CD14-positive monocyte (primary cell): ENCODE measurements at regions not wholly inside any gene's neighbourhood (a gene's known extent, or its start where the extent isn't known, plus 50 kb on each side); places are given as distances from the start of the nearest gene placed in this dataset.

ENCODE experiments used
- DNase-seq, 3 donors: peaks; one replicate each; pipeline ENCODE4 v3.0.0-alpha.2; 2011 to 2022
- H2AFZ ChIP-seq: 2 replicates; pipeline ENCODE4 v1.6.0; 2012; ENCODE audit warnings: mild to moderate bottlenecking, low read depth, low read length, inconsistent platforms; ENCODE audit not compliant: insufficient read depth, poor library complexity, severe bottlenecking
- H3K27ac ChIP-seq, 2 donors: 1 replicate in 1 of 2; 2 replicates in 1 of 2; pipeline ENCODE4 v1.5.1; 2012 to 2013; ENCODE audit warnings: low read length in 2 of 2, control low read depth in 1 of 2, inconsistent platforms in 1 of 2, low read depth in 1 of 2, mild to moderate bottlenecking in 1 of 2
- H3K27me3 ChIP-seq, 2 donors: one replicate each; pipeline versions ENCODE4 v1.6.0 to v1.6.1; 2011 to 2013; ENCODE audit warnings: low read length in 2 of 2; ENCODE audit not compliant: control insufficient read depth in 2 of 2, insufficient read depth in 2 of 2
- H3K36me3 ChIP-seq, 2 donors: replicated peaks in 1 of 2; 1 replicate in 1 of 2; 2 replicates in 1 of 2; pipeline versions ENCODE4 v1.5.1 to v1.6.1; 2012 to 2013; ENCODE audit warnings: low read length in 2 of 2, control low read depth in 1 of 2, inconsistent platforms in 1 of 2, mild to moderate bottlenecking in 1 of 2; ENCODE audit not compliant: insufficient read depth in 2 of 2, control insufficient read depth in 1 of 2
- H3K4me1 ChIP-seq, 2 donors: 1 replicate in 1 of 2; 2 replicates in 1 of 2; pipeline versions ENCODE4 v1.5.1 to v1.6.1; 2012 to 2013; ENCODE audit warnings: low read length in 2 of 2, control low read depth in 1 of 2, inconsistent platforms in 1 of 2, mild to moderate bottlenecking in 1 of 2, moderate library complexity in 1 of 2; ENCODE audit not compliant: insufficient read depth in 2 of 2, control insufficient read depth in 1 of 2
- H3K4me2 ChIP-seq: replicated peaks from 2 replicates; pipeline ENCODE3; 2012; ENCODE audit warnings: low read length, moderate library complexity, mild to moderate bottlenecking; ENCODE audit not compliant: poor library complexity, severe bottlenecking; ENCODE audit errors: extremely low read depth
- H3K4me3 ChIP-seq, 3 experiments: fragments of 200-600 bp in 1 of 3; sonication (generic) in 1 of 3; replicated peaks in 1 of 3; 1 replicate in 2 of 3; 2 replicates in 1 of 3; pipeline ENCODE4 v1.5.1; 2011 to 2013; ENCODE audit warnings: low read length in 3 of 3, mild to moderate bottlenecking in 3 of 3, control low read depth in 2 of 3, low read depth in 2 of 3, inconsistent platforms in 1 of 3, moderate library complexity in 1 of 3
- H3K79me2 ChIP-seq: 2 replicates; pipeline ENCODE4 v1.6.0; 2012; ENCODE audit warnings: mild to moderate bottlenecking, control low read depth, inconsistent platforms, low read length, moderate library complexity; ENCODE audit not compliant: insufficient read depth
- H3K9ac ChIP-seq: 2 replicates; pipeline ENCODE4 v1.6.0; 2017; ENCODE audit warnings: low read length, mild to moderate bottlenecking; ENCODE audit not compliant: insufficient read depth, poor library complexity, severe bottlenecking
- H3K9me3 ChIP-seq, 2 donors: replicated peaks in 1 of 2; 1 replicate in 1 of 2; 2 replicates in 1 of 2; pipeline versions ENCODE4 v1.5.1 to v1.6.1; 2012 to 2013; ENCODE audit warnings: low read length in 2 of 2, control low read depth in 1 of 2; ENCODE audit not compliant: control insufficient read depth in 1 of 2, insufficient read depth in 1 of 2
- H4K20me1 ChIP-seq: 2 replicates; pipeline ENCODE4 v1.6.0; 2012; ENCODE audit warnings: mild to moderate bottlenecking, low read length, control low read depth, moderate library complexity; ENCODE audit not compliant: insufficient read depth
- H3K27ac Mint-ChIP-seq, 7 donors: one replicate each; pipeline ENCODE4 v1.8.0; 2020; ENCODE audit warnings: mild to moderate bottlenecking in 7 of 7, mixed read lengths in 7 of 7, moderate library complexity in 6 of 7, inconsistent platforms in 2 of 7
- H3K27me3 Mint-ChIP-seq, 3 donors: one replicate each; pipeline ENCODE4 v1.8.0; 2021 to 2022; ENCODE audit warnings: low read depth in 3 of 3, mild to moderate bottlenecking in 3 of 3, mixed read lengths in 3 of 3, moderate library complexity in 3 of 3, inconsistent platforms in 1 of 3
- H3K36me3 Mint-ChIP-seq, 2 donors: one replicate each; pipeline ENCODE4 v1.8.0; 2020; ENCODE audit warnings: mixed read lengths in 2 of 2, inconsistent platforms in 1 of 2, mild to moderate bottlenecking in 1 of 2
- H3K4me1 Mint-ChIP-seq: one replicate; pipeline ENCODE4 v1.8.0; 2020; ENCODE audit warnings: mild to moderate bottlenecking, mixed read lengths
- H3K4me3 Mint-ChIP-seq, 2 donors: one replicate each; pipeline ENCODE4 v1.8.0; 2020; ENCODE audit warnings: mild to moderate bottlenecking in 2 of 2, mixed read lengths in 2 of 2, moderate library complexity in 1 of 2
- H3K9me3 Mint-ChIP-seq, 7 donors: one replicate each; pipeline ENCODE4 v1.8.0; 2020 to 2022; ENCODE audit warnings: mixed read lengths in 7 of 7, mild to moderate bottlenecking in 6 of 7, moderate library complexity in 6 of 7, inconsistent platforms in 2 of 7
- WGBS: methylation state at CpG from one replicate; pipeline ENCODE4 v1.1.5; 2013; ENCODE audit warnings: missing lambda C conversion rate; ENCODE audit not compliant: insufficient coverage; 5-methylcytosine and 5-hydroxymethylcytosine counted together
- intact Hi-C, 2 donors: fragments of 100-400 bp; cut with micrococcal nuclease; formaldehyde crosslinking; loops; one replicate each; pipeline versions ENCODE4 v1.15.0 to v1.15.1; 2023
- TF ChIP-seq, protein P1 (sequence below): fragments of 200-600 bp; IDR thresholded peaks from one replicate; pipeline ENCODE4 v1.8.0; 2022; ENCODE audit warnings: antibody characterized with exemption, mild to moderate bottlenecking

- Histone ChIP-seq H3K79me2 (no peaks in the 10 kb centered on the region), H2AFZ (no peak overlapping the region), H3K27me3 (no peaks in the 10 kb centered on the region), H3K27ac (no peak overlapping the region), H3K36me3 (no peaks in the 10 kb centered on the region), H3K4me3 (no peak overlapping the region), H3K4me2 (no peak overlapping the region), H3K9me3 (no peaks in the 10 kb centered on the region), H4K20me1 (no peaks in the 10 kb centered on the region), H3K9ac (no peak overlapping the region), H3K4me1 (peaks cover 7 to 18% of the 10 kb centered on the region in 2 donors)
- no peak for DNase-seq
- intact Hi-C loops = no loop called here
- Mint-ChIP-seq H3K4me3 (no peak overlapping the region), H3K27me3 (peaks cover 0 to 1% (median 0%) of the 10 kb centered on the region in 3 donors), H3K9me3 (peaks cover 0 to 2% (median 0%) of the 10 kb centered on the region in 7 donors), H3K4me1 (peaks cover 17% of the 10 kb centered on the region), H3K36me3 (no peaks in the 10 kb centered on the region), H3K27ac (no peak overlapping the region)
- TF ChIP-seq, protein P1, sequence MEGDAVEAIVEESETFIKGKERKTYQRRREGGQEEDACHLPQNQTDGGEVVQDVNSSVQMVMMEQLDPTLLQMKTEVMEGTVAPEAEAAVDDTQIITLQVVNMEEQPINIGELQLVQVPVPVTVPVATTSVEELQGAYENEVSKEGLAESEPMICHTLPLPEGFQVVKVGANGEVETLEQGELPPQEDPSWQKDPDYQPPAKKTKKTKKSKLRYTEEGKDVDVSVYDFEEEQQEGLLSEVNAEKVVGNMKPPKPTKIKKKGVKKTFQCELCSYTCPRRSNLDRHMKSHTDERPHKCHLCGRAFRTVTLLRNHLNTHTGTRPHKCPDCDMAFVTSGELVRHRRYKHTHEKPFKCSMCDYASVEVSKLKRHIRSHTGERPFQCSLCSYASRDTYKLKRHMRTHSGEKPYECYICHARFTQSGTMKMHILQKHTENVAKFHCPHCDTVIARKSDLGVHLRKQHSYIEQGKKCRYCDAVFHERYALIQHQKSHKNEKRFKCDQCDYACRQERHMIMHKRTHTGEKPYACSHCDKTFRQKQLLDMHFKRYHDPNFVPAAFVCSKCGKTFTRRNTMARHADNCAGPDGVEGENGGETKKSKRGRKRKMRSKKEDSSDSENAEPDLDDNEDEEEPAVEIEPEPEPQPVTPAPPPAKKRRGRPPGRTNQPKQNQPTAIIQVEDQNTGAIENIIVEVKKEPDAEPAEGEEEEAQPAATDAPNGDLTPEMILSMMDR = no peak
- WGBS = 100% methylated on average over 3 of the region's 8 CpGs
Measured at GRCh38 chr4:128516301-128516969, 228.8 kb upstream of the PGRMC2 start.

- H3K4me3 Mint-ChIP-seq = peak overlapping the region in 1 of 2 donors; percentile 36
- TF ChIP-seq, protein P1 = no peak
- Histone ChIP-seq H3K9me3 (no peaks in the 10 kb centered on the region), H3K4me2 (no peak overlapping the region), H3K9ac (no peak overlapping the region), H3K27me3 (no peaks in the 10 kb centered on the region), H4K20me1 (no peaks in the 10 kb centered on the region), H2AFZ (peak overlapping the region; percentile 10), H3K27ac (no peak overlapping the region), H3K36me3 (no peaks in the 10 kb centered on the region), H3K4me1 (peaks cover 7 to 18% of the 10 kb centered on the region in 2 donors), H3K4me3 (no peak overlapping the region), H3K79me2 (no peaks in the 10 kb centered on the region)
- DNase-seq = no peak
- intact Hi-C loops = no loop called here
- H3K27ac Mint-ChIP-seq = peak overlapping the region in 1 of 7 donors; percentile 65
- H3K36me3 Mint-ChIP-seq = no peaks in the 10 kb centered on the region
- peaks cover 0 to 3% (median 0%) of the 10 kb centered on the region in 7 donors for H3K9me3 Mint-ChIP-seq
- no peaks in the 10 kb centered on the region for H3K27me3 Mint-ChIP-seq
- peaks cover 17% of the 10 kb centered on the region for H3K4me1 Mint-ChIP-seq
- WGBS = 80% methylated on average over 1 of the region's 3 CpGs
Measured at GRCh38 chr4:128513664-128514484, 226.3 kb upstream of the PGRMC2 start.
